Embryonic facial prominence (tissue), 1 donor: ENCODE measurements at regions not wholly inside any gene's neighbourhood (a gene's known extent, or its start where the extent isn't known, plus 50 kb on each side); places are given as distances from the start of the nearest gene placed in this dataset.
"Not testable (repeated sequence)": the region's sequence is repeated elsewhere in the genome, so short reads cannot be mapped to it uniquely, and the experiment has no call there.

Experiments used
- DNase-seq: peaks from one replicate; pipeline ENCODE4 v3.0.0-alpha.2; 2016; ENCODE audit errors: extremely low spot score

- no peak for DNase-seq
These were observed 725.0 kb downstream of the PRELID2 start for GRCh38 chr5:145110181-145110580.

GRCh38 chr5:145105384-145105783 lies 729.8 kb downstream of the PRELID2 start:
- DNase-seq: no peak

GRCh38 chr5:145104106-145104505 lies 731.0 kb downstream of the PRELID2 start:
- no peak for DNase-seq

- no peak for DNase-seq
These were observed 733.9 kb downstream of the PRELID2 start for GRCh38 chr5:145101246-145101645.

- DNase-seq: no peak
These were observed 745.0 kb downstream of the PRELID2 start for GRCh38 chr5:145090115-145090514.

GRCh38 chr5:145084834-145085233 lies 750.3 kb downstream of the PRELID2 start:
- DNase-seq: no peak

GRCh38 chr5:145077028-145077427 lies 758.1 kb downstream of the PRELID2 start:
- DNase-seq: no peak

GRCh38 chr5:145076040-145076439 lies 759.1 kb downstream of the PRELID2 start:
- DNase-seq: no peak

GRCh38 chr5:145072889-145073288 lies 762.3 kb downstream of the PRELID2 start:
- DNase-seq: no peak

- no peak for DNase-seq
These were observed 766.4 kb downstream of the PRELID2 start for GRCh38 chr5:145068721-145069120.

- DNase-seq: no peak
These were observed 772.7 kb downstream of the PRELID2 start for GRCh38 chr5:145062280-145063062.

- no peak for DNase-seq
These were observed 778.3 kb downstream of the PRELID2 start for GRCh38 chr5:145056800-145057199.

GRCh38 chr5:145050181-145050580 lies 785.0 kb downstream of the PRELID2 start:
- no peak for DNase-seq

- DNase-seq: no peak
These were observed 790.2 kb downstream of the PRELID2 start for GRCh38 chr5:145044970-145045369.

GRCh38 chr5:145028626-145029025 lies 806.5 kb downstream of the PRELID2 start:
- no peak for DNase-seq

GRCh38 chr5:145027286-145027685 lies 807.9 kb downstream of the PRELID2 start:
- no peak for DNase-seq

GRCh38 chr5:145025775-145026174 lies 809.4 kb downstream of the PRELID2 start:
- no peak for DNase-seq

GRCh38 chr5:145015146-145015545 lies 820.0 kb downstream of the PRELID2 start:
- no peak for DNase-seq

GRCh38 chr5:145014109-145014508 lies 821.0 kb downstream of the PRELID2 start:
- no peak for DNase-seq

GRCh38 chr5:145010834-145011233 lies 824.3 kb downstream of the PRELID2 start:
- DNase-seq: no peak

GRCh38 chr5:145008876-145009530 lies 826.1 kb downstream of the PRELID2 start:
- no peak for DNase-seq

GRCh38 chr5:144994356-144994755 lies 823.7 kb downstream of the KCTD16 start:
- DNase-seq: not testable (repeated sequence)

- no peak for DNase-seq
These were observed 812.4 kb downstream of the KCTD16 start for GRCh38 chr5:144983101-144983500.
